Peyer's patch (tissue), 4 donors: ENCODE measurements at regions not wholly inside any gene's neighbourhood (a gene's known extent, or its start where the extent isn't known, plus 50 kb on each side); places are given as distances from the start of the nearest gene placed in this dataset.

Experiments
- POLR2A ChIP-seq, 2 donors: fragments of 450-650 bp; IDR thresholded peaks; one replicate each; pipeline ENCODE4 v1.5.1; 2017; ENCODE audit warnings: antibody characterized with exemption in 2 of 2, mild to moderate bottlenecking in 2 of 2, moderate library complexity in 2 of 2
- TF ChIP-seq, protein P1 (sequence below), 6 experiments: fragments of 450-650 bp in 4 of 6; fragments of 200-600 bp in 2 of 6; sonication (generic) in 1 of 6; IDR thresholded peaks; one replicate each; pipeline ENCODE4 v1.5.1; 2017 to 2019; ENCODE audit warnings: antibody characterized with exemption in 6 of 6, mild to moderate bottlenecking in 3 of 6, moderate library complexity in 1 of 6

DNA sequence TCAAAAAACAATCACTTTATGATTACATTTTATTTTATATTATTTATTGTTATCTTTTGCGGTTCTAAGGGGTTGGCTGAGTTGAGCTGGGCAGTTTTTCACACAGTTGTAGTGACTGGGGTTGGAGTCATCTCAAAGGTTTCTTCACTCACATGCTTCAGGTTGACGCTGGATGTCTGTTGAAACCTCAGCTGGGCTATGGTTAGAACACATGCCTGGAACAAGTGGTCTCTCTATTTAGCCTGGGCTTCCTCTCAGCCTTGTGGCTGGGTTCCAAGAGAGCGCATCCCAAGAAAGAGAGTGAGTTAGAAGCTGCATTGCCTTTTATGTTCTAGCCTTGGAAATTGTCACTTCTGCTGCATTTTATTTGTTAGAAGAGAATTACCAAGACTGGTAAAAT, 87.4 kb downstream of the CBLL2 start:
- TF ChIP-seq, protein P1, sequence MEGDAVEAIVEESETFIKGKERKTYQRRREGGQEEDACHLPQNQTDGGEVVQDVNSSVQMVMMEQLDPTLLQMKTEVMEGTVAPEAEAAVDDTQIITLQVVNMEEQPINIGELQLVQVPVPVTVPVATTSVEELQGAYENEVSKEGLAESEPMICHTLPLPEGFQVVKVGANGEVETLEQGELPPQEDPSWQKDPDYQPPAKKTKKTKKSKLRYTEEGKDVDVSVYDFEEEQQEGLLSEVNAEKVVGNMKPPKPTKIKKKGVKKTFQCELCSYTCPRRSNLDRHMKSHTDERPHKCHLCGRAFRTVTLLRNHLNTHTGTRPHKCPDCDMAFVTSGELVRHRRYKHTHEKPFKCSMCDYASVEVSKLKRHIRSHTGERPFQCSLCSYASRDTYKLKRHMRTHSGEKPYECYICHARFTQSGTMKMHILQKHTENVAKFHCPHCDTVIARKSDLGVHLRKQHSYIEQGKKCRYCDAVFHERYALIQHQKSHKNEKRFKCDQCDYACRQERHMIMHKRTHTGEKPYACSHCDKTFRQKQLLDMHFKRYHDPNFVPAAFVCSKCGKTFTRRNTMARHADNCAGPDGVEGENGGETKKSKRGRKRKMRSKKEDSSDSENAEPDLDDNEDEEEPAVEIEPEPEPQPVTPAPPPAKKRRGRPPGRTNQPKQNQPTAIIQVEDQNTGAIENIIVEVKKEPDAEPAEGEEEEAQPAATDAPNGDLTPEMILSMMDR (IDR thresholded peaks at IDR 0.05): no peak
- TF ChIP-seq POLR2A (IDR thresholded peaks at IDR 0.05): no peak
